ENCODE measurements at regions not wholly inside any gene's neighbourhood (a gene's known extent, or its start where the extent isn't known, plus 50 kb on each side); places are given as distances from the start of the nearest gene placed in this dataset.
"Not testable (repeated sequence)": the region's sequence is repeated elsewhere in the genome, so short reads cannot be mapped to it uniquely, and the experiment has no call there.

GRCh38 chrX:39245024-39245423 lies 443.8 kb downstream of the MID1IP1 start:
- no peak for DNase-seq

- no peak for DNase-seq
Measured at GRCh38 chrX:39247536-39247935, 446.3 kb downstream of the MID1IP1 start.

GRCh38 chrX:39248330-39248729 lies 447.1 kb downstream of the MID1IP1 start:
- no peak for DNase-seq

GRCh38 chrX:39249999-39250398 lies 448.7 kb downstream of the MID1IP1 start:
- DNase-seq = no peak

DNA sequence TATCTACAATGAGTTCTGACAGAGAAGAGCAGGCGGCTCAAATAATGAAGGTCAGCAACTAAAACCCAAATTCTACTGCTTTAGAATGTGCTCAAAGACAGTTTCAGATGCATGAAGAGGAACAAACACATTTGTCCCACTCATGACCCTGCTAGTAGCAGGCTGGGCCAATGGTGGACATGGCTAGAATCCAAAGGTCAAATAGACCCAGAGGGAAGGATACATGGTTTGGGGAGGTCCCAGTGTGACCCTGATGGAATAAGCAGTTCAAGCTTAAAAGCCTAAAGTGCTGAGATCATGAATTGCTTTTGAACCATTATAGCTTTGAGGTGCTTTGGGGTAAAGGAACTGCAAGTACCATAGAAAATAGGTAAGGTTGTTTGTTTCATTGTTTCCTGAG lies 450.7 kb downstream of the MID1IP1 start:
- DNase-seq = no peak

GRCh38 chrX:39253551-39253950 lies 452.3 kb downstream of the MID1IP1 start:
- DNase-seq = no peak

GRCh38 chrX:39258331-39258730 lies 457.1 kb downstream of the MID1IP1 start:
- peak; percentile 47 for DNase-seq

- no peak for DNase-seq
Measured at GRCh38 chrX:39260965-39261364, 459.7 kb downstream of the MID1IP1 start.

DNA sequence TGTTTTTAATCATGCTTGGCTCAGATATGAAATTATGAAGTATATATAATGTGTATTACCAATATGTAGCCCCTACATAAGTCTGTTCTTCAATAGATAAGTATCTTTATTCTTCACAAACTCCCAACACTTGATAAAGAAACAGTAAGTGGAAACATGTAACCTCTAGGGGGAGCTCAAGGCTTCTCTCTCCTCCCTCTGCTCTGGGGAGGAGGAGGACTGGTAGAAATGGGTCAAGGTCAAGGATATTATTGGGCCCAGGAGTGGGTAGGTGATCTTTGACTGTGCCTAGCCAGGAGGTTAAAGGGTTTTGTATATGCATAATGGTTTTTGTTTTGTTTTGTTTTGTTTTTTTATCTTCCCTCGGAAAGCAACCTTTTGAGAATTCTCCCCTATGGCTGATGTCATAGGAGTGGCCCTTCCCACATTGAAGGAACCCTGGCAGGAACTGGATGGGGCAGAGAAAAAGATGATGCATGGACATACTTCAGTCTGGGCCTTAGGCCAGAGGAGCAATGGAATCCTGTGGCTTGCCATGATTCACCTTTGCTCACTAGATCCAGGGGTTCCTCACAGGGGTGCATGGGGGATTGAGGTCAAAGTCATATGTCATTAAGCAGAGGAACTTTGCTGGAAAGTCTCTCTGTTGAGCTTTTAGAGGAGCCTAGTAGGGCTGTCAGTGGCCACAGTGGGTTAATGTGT lies 460.3 kb downstream of the MID1IP1 start:
- DNase-seq = peak; percentile 82

DNA sequence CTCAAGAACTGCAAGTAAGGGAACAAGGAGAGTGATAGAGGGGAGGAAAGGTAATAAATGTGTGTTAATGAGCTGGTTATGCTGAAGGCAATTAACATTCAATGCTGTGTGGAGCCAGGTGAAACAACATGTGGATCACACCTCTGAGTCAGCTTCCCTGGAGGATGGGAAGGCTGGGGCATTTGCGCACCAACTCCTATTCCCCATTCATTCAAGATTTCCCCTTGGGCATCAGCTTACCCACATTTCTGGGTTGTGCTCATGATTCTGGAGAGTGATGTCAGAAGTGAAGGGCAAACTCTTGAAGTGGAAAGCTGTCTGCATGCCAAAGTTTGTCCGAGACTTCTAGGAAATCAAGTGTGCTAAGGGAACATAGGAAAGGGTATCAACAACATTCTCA lies 461.4 kb downstream of the MID1IP1 start:
- no peak for DNase-seq

DNA sequence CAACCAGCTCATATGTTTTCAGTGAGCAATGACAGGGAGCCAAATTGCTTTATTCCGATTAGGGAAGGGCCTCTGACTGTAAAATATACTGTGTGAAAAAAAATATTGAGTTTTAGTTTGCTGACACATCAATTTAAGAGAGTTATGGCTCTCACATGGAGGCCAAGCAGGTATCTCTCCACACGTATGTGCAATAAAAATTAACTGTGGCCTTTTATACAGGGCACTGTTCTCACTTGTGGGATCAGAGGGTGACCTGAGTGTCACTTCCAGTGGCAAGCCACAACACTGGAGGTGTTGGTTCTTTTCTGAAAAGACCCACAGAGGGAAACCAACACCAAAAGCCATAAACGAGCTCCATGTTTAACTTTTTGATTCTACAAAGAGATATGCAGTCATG lies 462.8 kb downstream of the MID1IP1 start:
- no peak for DNase-seq

GRCh38 chrX:39267176-39267575 lies 465.9 kb downstream of the MID1IP1 start:
- peak; percentile 7 for DNase-seq

DNA sequence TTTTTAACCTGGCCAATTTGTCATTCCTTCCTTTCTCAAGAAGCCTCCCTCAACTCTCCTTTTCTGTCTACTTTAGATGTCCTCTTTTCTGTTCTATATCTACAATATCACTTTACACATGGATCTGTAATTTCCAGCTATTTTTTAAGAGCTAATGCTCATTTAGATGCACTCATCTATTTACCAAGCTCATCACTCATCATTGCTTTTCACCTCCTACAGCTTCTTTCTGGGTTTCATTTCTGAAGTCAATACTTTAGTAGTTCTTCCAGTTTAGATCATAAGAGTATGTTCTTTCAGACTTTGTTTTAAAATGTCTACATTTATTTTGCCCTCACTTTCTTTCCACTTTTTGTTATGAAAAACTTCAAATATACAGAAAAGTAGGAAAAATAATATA lies 466.9 kb downstream of the MID1IP1 start:
- DNase-seq = no peak

DNA sequence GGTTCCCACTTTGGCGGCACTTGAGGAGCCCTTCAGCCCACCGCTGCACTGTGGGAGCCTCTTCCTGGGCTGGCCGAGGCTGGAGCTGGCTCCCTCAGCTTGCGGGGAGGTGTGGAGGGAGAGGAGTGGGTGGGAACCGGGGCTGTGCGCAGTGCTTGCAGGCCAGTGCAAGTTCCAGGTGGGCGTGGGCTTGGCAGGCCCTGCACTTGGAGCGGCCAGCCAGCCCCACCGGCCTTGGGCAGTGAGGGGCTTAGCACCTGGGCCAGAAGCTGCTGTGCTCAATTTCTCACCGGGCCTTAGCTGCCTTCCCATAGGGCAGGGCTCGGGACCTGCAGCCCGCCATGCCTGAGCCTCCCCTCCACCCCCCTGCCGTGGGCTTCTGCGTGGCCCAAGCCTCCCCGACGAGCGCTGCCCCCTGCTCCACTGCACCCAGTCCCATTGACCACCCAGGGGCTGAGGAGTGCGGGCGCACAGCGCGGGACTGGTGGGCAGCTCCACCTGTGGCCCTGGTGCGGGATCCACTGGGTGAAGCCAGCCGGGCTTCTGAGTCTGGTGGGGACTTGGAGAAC lies 474.3 kb downstream of the MID1IP1 start:
- DNase-seq = no peak

- not testable (repeated sequence) for DNase-seq
Measured at GRCh38 chrX:39277685-39278390, 476.6 kb downstream of the MID1IP1 start.

- no peak for DNase-seq
Measured at GRCh38 chrX:39283239-39283638, 482.0 kb downstream of the MID1IP1 start.

- no peak for DNase-seq
Measured at GRCh38 chrX:39288592-39288991, 487.3 kb downstream of the MID1IP1 start.

- DNase-seq = no peak
Measured at GRCh38 chrX:39289827-39290226, 488.6 kb downstream of the MID1IP1 start.

DNA sequence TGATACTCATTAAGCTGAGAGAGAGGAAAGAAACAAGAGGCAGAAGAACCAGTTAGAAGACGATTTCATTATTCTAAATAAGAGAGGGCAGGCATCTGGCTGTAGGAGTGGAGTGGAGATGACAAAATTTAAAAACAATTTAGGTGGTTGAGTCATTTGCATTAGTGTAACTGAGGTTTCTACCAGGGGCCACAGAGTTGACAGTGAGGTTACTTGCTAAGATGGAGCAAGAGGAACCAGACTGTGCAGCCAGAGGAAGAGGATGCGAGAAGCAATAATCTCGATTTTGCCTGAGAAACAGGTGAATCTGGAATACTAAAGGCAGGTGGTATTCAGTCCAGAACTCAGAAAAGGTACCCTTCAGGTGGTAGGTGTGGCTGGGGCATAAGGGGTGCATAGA lies 491.9 kb downstream of the MID1IP1 start:
- no peak for DNase-seq

GRCh38 chrX:39296472-39296871 lies 495.2 kb downstream of the MID1IP1 start:
- no peak for DNase-seq

- no peak for DNase-seq
Measured at GRCh38 chrX:39298821-39299220, 497.6 kb downstream of the MID1IP1 start.

DNA sequence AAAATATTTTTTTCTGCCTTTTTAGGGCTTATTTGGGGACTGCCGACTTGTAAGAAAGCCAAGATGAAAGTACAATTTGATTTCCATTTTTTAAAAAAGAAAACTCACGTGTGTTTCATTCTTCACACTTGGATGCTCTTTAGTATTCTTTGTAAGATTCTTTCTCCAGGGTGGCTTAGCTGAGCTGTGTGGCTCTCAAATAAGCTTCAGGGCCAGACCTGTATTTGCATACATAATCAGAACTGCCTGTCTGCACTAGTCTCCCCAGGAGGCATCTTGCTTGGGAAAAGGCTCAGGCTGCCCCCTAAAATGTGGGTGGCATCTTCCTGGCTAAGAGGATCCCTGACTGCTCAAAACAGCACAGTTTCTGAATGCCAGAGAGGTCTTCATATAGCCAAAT lies 498.4 kb downstream of the MID1IP1 start:
- DNase-seq = no peak

GRCh38 chrX:39301036-39301435 lies 499.8 kb downstream of the MID1IP1 start:
- DNase-seq = peak; percentile 17

DNA sequence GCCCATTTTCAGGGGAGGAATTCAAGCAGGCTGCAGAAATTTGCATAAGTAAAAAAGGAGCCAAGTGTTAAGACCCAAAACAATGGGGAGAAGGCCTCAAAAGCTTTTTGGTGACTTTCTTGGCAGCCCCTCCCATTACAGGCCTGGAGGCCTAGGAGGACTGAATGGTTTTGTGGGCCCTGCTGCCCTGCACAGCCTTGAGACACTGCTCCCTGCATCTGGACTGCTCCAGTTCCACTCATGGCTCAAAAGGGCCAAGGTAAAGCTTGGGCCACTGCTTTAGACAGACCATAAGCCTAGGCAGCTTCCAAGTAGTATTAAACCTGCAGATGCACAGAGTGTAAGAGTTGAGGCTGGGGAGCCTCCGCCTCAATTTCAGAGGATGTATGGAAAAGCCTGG lies 501.6 kb downstream of the MID1IP1 start:
- DNase-seq = no peak

All from NCI-H82 (cell line).